ENCODE measurements at regions not wholly inside any gene's neighbourhood (a gene's known extent, or its start where the extent isn't known, plus 50 kb on each side); places are given as distances from the start of the nearest gene placed in this dataset.

DNA sequence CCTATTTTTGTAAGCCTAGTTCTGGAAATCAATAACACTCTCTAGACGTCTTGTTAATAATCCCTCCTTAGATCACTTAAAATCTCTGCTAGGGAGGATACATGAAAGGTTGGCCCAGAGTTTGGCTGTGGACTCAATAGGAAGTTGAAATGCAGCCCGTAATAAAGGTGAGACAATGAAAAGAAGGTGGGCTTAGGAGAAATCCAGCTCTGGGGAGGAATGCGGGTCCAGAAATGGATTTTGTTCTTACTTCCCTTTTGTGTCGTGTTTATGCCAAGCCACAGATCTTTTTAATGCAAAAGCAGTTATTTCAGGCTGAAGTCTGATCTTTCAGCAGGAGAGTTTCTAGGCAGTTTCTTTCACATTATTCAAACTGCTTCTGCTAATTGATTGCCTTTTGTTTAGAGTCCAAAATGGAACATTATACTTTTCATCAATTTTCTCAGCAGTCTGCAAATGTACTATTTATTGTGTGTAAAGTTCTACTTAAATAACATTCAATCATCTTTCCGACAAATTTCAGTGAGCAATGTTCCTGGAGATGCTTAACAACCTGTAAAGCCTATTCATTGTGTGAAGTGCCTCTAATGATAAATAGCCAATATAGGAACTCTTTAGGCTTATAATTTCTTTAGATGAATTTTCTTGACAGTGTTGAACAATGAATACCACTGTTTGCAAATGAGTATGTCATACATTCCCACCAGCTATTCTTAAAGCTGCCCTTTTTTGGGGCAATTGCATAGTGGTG lies 252.9 kb upstream of the KRR1 start:
- H3K4me1 ChIP-seq (ENCODE audit: control insufficient read depth, insufficient read depth, low read length), result no peaks in the 10 kb centered on the region
- H3K4me3 ChIP-seq (ENCODE audit: low read length), result no peak overlapping the region
- no peaks in the 10 kb centered on the region for H3K27me3 ChIP-seq (ENCODE audit: control insufficient read depth, insufficient read depth, low read length)
- WGBS (ENCODE audit: insufficient coverage), result 46% methylated on average over 3 of the region's 5 CpGs
- H3K9me3 ChIP-seq (replicated peaks; ENCODE audit: control insufficient read depth, low read depth, low read length), result no peaks in the 10 kb centered on the region
- no peaks in the 10 kb centered on the region for H3K36me3 ChIP-seq (ENCODE audit: control insufficient read depth, insufficient read depth, low read length)
- H3K27ac ChIP-seq (ENCODE audit: low read length), result no peak overlapping the region
- DNase-seq, result no peak

DNA sequence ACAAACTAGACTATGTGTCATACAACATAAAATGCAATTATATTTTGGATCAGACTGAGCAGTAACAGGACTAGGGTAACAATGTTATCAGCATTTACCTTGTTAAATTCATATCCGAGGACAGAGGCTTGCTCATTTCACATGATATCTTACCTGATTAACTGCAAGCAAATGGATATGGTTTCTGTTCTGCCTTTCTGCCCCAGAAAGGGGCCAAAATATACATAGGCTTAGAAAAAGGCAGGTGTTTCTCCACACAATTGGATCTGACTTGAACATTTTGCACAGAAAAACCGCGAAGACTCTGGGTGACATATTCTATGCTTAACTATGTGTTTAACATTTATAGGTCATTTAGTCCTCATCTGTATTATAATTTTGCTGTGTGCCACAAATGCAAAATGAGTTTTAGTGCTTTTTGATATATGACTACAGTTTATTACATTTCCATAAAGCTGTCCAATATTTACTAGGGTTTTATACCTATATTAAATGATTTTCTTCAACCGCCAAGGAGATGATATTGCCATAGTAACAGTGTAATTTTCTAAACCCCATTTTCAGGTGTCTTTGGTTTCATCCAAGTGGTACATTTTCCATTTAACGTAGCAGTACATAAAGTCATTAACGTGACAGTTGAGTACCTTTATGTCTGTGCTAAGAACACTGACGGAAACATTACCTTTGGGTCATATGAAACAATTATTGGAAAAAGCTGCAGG lies 249.3 kb upstream of the KRR1 start:
- H3K9me3 ChIP-seq (replicated peaks; ENCODE audit: control insufficient read depth, low read depth, low read length), result no peaks in the 10 kb centered on the region
- no peaks in the 10 kb centered on the region for H3K4me1 ChIP-seq (ENCODE audit: control insufficient read depth, insufficient read depth, low read length)
- no peak for DNase-seq
- H3K27ac ChIP-seq (ENCODE audit: low read length), result no peak overlapping the region
- no peaks in the 10 kb centered on the region for H3K27me3 ChIP-seq (ENCODE audit: control insufficient read depth, insufficient read depth, low read length)
- no peak overlapping the region for H3K4me3 ChIP-seq (ENCODE audit: low read length)
- WGBS (ENCODE audit: insufficient coverage), result 80% methylated on average over 1 of the region's 7 CpGs
- H3K36me3 ChIP-seq (ENCODE audit: control insufficient read depth, insufficient read depth, low read length), result no peaks in the 10 kb centered on the region

DNA sequence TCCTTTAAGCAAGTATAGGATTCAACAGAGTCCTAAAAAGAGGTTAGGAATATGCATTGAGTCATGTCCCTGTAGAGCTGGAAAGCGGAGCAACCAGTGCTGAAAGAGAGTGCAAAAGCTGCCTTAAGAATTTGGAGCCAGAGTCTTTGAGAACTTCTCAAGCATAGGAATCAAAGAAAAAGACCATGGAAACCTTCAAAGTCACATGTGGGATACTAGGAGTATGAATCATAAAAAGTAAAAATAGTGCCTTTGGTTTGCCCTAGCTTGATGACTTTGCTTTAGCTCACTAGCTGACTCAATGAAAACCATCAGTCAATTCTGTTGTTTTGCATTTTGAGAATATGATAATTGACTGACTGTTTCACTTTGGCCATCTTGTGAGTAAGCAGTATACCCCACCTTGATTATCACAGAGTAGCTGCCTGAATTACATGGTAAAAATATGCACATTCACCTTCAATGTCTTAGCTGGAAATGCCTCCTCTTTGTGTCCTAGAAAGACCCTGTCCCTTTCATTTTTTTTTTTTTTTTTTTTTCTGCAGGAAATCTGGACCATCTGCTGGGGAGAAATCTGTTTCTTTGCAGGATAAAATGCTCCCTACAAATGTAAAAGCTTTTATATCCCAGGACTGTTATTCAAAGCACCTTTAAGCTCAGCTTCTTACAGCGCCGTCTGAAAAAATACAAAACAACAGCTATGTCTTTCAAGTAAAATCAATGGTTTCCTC lies 248.6 kb upstream of the KRR1 start:
- 67% methylated on average over 1 of the region's 3 CpGs for WGBS (ENCODE audit: insufficient coverage)
- no peak for DNase-seq
- no peak overlapping the region for H3K27ac ChIP-seq (ENCODE audit: low read length)
- no peaks in the 10 kb centered on the region for H3K9me3 ChIP-seq (replicated peaks; ENCODE audit: control insufficient read depth, low read depth, low read length)
- no peaks in the 10 kb centered on the region for H3K36me3 ChIP-seq (ENCODE audit: control insufficient read depth, insufficient read depth, low read length)
- H3K27me3 ChIP-seq (ENCODE audit: control insufficient read depth, insufficient read depth, low read length), result no peaks in the 10 kb centered on the region
- H3K4me1 ChIP-seq (ENCODE audit: control insufficient read depth, insufficient read depth, low read length), result no peaks in the 10 kb centered on the region
- no peak overlapping the region for H3K4me3 ChIP-seq (ENCODE audit: low read length)

DNA sequence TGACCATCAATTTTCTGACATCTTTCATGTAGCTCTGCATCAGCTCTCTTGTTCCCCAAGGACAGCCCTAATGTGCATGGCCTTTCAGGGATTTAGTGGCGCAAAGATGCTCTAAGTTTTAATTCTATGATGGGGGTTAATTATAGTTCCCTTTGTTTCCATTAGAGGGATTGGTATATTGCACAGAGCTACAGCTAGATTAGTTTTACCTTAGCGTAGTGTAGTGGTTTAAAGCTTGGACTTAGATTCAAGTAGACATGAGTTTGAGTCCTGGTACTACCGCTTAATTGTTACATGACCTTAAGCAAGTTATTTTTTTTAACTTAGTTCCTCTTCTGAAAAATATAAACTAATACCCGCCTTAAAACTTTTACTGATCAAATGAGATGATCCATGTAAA lies 247.8 kb upstream of the KRR1 start:
- H3K4me1 ChIP-seq (ENCODE audit: control insufficient read depth, insufficient read depth, low read length), result no peaks in the 10 kb centered on the region
- WGBS (ENCODE audit: insufficient coverage), result no CpG with 5 or more reads among the region's 4 CpGs
- no peaks in the 10 kb centered on the region for H3K9me3 ChIP-seq (replicated peaks; ENCODE audit: control insufficient read depth, low read depth, low read length)
- no peaks in the 10 kb centered on the region for H3K27me3 ChIP-seq (ENCODE audit: control insufficient read depth, insufficient read depth, low read length)
- no peaks in the 10 kb centered on the region for H3K36me3 ChIP-seq (ENCODE audit: control insufficient read depth, insufficient read depth, low read length)
- no peak for DNase-seq
- no peak overlapping the region for H3K4me3 ChIP-seq (ENCODE audit: low read length)
- no peak overlapping the region for H3K27ac ChIP-seq (ENCODE audit: low read length)

DNA sequence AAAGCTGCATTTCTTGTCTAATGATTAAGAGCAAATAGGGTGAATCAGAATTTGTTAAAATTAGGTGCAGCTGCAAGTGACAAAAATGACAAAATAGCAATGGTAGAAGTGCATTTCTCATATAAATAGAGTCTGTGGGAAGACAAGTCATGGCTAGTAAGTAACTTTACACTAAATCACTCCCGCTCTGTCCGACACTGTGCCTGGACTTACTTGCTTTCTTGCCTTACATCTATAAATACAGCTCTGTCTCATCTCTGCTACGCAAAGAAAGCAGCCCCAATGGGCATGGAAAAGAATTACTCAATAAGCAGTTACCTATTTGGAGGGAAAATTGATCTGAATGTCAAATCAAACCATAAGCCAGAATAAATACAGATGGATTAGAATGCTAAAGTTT lies 245.4 kb upstream of the KRR1 start:
- no CpG with 5 or more reads among the region's 3 CpGs for WGBS (ENCODE audit: insufficient coverage)
- Histone ChIP-seq H3K4me1 (ENCODE audit: control insufficient read depth, insufficient read depth, low read length) (no peaks in the 10 kb centered on the region), H3K9me3 (replicated peaks; ENCODE audit: control insufficient read depth, low read depth, low read length) (no peaks in the 10 kb centered on the region), H3K27ac (ENCODE audit: low read length) (no peak overlapping the region), H3K4me3 (ENCODE audit: low read length) (no peak overlapping the region), H3K27me3 (ENCODE audit: control insufficient read depth, insufficient read depth, low read length) (no peaks in the 10 kb centered on the region), H3K36me3 (ENCODE audit: control insufficient read depth, insufficient read depth, low read length) (no peaks in the 10 kb centered on the region)
- DNase-seq, result no peak

DNA sequence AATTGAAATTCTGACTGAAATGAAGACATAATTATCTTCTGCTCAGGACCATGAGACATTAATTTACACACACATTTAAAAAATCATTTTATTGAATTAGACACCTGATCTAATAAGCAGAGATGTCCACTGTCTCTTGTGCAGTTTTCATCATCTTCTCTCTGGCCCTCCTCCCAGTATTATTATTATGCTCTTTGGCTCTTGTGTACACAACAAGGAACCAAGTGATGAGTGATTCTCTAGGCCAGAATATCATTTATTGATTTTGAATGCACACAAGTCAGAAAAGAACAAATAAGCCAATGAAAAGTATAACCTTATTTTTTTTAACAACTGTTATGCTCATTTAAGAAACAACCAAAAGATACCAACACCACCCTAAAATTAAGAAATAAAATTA lies 244.7 kb upstream of the KRR1 start:
- no peaks in the 10 kb centered on the region for H3K4me1 ChIP-seq (ENCODE audit: control insufficient read depth, insufficient read depth, low read length)
- H3K9me3 ChIP-seq (replicated peaks; ENCODE audit: control insufficient read depth, low read depth, low read length), result no peaks in the 10 kb centered on the region
- H3K36me3 ChIP-seq (ENCODE audit: control insufficient read depth, insufficient read depth, low read length), result no peaks in the 10 kb centered on the region
- DNase-seq, result peak; percentile 36
- H3K27ac ChIP-seq (ENCODE audit: low read length), result no peak overlapping the region
- no peaks in the 10 kb centered on the region for H3K27me3 ChIP-seq (ENCODE audit: control insufficient read depth, insufficient read depth, low read length)
- H3K4me3 ChIP-seq (ENCODE audit: low read length), result no peak overlapping the region

DNA sequence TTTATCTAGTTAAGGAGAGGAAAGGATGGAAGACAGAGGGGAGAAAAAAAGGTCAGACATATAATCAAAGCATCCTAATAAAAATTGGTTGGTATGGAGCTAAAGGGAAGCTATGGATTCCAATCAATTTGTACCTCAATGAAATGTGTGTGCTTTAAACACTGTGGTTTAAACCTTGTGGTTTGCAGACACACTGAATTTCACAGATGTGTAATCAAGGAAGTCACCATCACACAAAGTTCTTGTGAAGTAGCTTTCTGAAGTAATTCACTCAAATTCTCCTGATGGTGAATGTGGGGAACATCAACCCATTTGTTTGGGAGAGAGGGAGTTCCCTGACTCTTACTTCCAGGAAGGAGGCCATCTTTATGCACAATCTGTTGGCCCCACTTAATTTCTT lies 243.3 kb upstream of the KRR1 start:
- Histone ChIP-seq H3K27me3 (ENCODE audit: control insufficient read depth, insufficient read depth, low read length) (no peaks in the 10 kb centered on the region), H3K4me1 (ENCODE audit: control insufficient read depth, insufficient read depth, low read length) (no peaks in the 10 kb centered on the region), H3K36me3 (ENCODE audit: control insufficient read depth, insufficient read depth, low read length) (no peaks in the 10 kb centered on the region), H3K4me3 (ENCODE audit: low read length) (no peak overlapping the region), H3K27ac (ENCODE audit: low read length) (no peak overlapping the region), H3K9me3 (replicated peaks; ENCODE audit: control insufficient read depth, low read depth, low read length) (no peaks in the 10 kb centered on the region)
- no peak for DNase-seq

DNA sequence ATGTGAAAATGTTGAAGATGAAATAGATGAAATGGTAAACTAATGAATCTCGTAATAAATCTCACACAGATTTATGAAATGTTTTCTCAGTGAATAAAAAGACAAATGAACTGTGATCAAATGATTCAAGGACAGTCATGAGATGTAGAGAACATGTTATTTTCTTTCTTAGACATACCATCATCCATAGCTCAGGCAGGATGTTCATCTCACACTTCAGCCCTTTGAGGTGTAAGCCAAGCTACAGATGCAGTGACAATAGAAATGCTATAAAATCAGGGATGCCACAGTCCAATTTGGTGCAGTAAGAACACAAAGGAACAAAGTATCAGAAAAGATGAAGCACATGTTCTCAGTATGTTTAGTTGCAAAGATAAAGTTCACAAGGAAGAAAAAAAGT lies 242.7 kb upstream of the KRR1 start:
- DNase-seq, result no peak
- Histone ChIP-seq H3K9me3 (replicated peaks; ENCODE audit: control insufficient read depth, low read depth, low read length) (no peaks in the 10 kb centered on the region), H3K4me3 (ENCODE audit: low read length) (no peak overlapping the region), H3K36me3 (ENCODE audit: control insufficient read depth, insufficient read depth, low read length) (no peaks in the 10 kb centered on the region), H3K4me1 (ENCODE audit: control insufficient read depth, insufficient read depth, low read length) (no peaks in the 10 kb centered on the region), H3K27ac (ENCODE audit: low read length) (no peak overlapping the region), H3K27me3 (ENCODE audit: control insufficient read depth, insufficient read depth, low read length) (no peaks in the 10 kb centered on the region)
- no CpG with 5 or more reads among the region's 1 CpG for WGBS (ENCODE audit: insufficient coverage)

DNA sequence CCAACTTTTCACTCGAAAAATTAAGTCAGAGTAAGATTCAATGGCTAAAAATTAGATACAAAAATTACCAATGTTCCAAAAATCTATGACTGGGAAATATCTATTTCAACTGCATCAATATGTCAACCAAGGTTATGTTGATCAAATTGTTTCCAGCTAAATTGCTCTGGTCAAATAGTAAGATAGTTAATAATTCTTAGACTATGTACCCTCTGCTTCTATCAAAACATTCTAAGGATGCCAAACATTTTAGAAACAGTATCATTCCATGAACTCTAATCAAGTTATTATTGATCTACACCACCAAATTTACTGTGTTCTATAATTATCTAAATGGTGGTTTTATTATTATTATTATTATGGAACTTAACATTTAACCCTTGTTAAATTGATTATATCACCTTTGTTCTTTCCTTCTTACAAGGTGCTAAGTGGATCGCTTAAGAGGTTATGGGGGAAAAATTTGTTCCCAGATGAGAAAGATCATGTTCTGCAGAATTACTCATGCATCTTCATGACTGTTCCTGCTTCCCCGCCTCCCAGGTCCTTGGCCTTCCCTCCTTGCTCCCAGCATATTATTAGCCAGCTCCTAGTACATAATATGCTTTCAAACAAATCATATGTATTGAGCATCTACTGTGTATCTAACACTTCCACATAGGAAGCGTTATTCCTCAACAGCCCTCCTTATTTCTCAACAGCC lies 240.5 kb upstream of the KRR1 start:
- Histone ChIP-seq H3K4me3 (ENCODE audit: low read length) (no peak overlapping the region), H3K27me3 (ENCODE audit: control insufficient read depth, insufficient read depth, low read length) (no peaks in the 10 kb centered on the region), H3K4me1 (ENCODE audit: control insufficient read depth, insufficient read depth, low read length) (no peaks in the 10 kb centered on the region), H3K27ac (ENCODE audit: low read length) (no peak overlapping the region), H3K9me3 (replicated peaks; ENCODE audit: control insufficient read depth, low read depth, low read length) (no peaks in the 10 kb centered on the region), H3K36me3 (ENCODE audit: control insufficient read depth, insufficient read depth, low read length) (no peaks in the 10 kb centered on the region)
- no peak for DNase-seq
- no CpG with 5 or more reads among the region's 4 CpGs for WGBS (ENCODE audit: insufficient coverage)

DNA sequence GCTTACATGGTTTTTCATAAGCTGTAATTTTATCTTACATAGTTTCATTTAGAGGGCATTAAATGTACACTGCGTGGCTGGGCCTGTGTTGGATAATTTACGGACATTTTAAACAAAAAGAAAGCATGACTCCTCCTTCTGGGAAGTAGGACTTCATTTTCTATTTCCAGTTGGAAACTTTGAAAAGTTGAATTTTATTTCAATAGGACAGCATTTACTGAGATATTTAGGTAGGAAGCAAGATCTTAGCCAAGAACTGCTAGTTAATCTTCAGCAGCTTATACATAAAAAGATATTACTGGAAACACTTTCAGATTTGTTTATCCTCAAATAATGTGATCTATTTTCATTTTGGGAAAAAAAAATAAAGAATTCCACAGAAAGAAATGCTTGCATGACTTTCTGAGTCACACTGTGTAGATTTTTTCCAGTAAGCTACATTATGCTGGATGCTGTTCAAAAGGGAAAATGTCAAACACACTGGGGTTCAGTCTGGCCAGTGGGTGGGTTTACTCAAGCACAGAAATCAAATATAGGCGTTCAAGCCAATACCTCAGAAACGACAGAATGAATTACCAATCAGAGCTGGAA lies 239.4 kb upstream of the KRR1 start:
- Histone ChIP-seq H3K9me3 (replicated peaks; ENCODE audit: control insufficient read depth, low read depth, low read length) (no peaks in the 10 kb centered on the region), H3K4me1 (ENCODE audit: control insufficient read depth, insufficient read depth, low read length) (no peaks in the 10 kb centered on the region), H3K27me3 (ENCODE audit: control insufficient read depth, insufficient read depth, low read length) (no peaks in the 10 kb centered on the region), H3K27ac (ENCODE audit: low read length) (peak overlapping the region; percentile 43), H3K4me3 (ENCODE audit: low read length) (no peak overlapping the region), H3K36me3 (ENCODE audit: control insufficient read depth, insufficient read depth, low read length) (no peaks in the 10 kb centered on the region)
- WGBS (ENCODE audit: insufficient coverage), result no CpG with 5 or more reads among the region's 4 CpGs
- peak; percentile 93 for DNase-seq
